Neuronal stem cell (in vitro differentiated cells): ENCODE measurements at regions not wholly inside any gene's neighbourhood (a gene's known extent, or its start where the extent isn't known, plus 50 kb on each side); places are given as distances from the start of the nearest gene placed in this dataset.
A peak's percentile ranks its signal among the peaks of the same experiment; 100 is the strongest.

Source experiments
- DNase-seq: peaks from one replicate; pipeline ENCODE4 v3.0.0-alpha.2; 2013; ENCODE audit warnings: low spot score
- H2AFZ ChIP-seq: one replicate; pipeline ENCODE4 v1.6.1; 2013; ENCODE audit warnings: mild to moderate bottlenecking, low read length, inconsistent platforms
- H2AK5ac ChIP-seq: 2 replicates; pipeline ENCODE4 v1.6.1; 2013; ENCODE audit warnings: low read depth, mild to moderate bottlenecking, inconsistent platforms, low read length, moderate library complexity, mixed read lengths
- H2BK120ac ChIP-seq: 2 replicates; pipeline ENCODE4 v1.6.1; 2013; ENCODE audit warnings: low read depth, mild to moderate bottlenecking, inconsistent platforms, low read length, moderate library complexity, mixed read lengths
- H2BK12ac ChIP-seq: one replicate; pipeline ENCODE4 v1.6.1; 2013; ENCODE audit warnings: low read length, inconsistent platforms
- H2BK15ac ChIP-seq: 2 replicates; pipeline ENCODE4 v1.6.1; 2013; ENCODE audit warnings: mild to moderate bottlenecking, low read length, inconsistent platforms, mixed read lengths
- H2BK5ac ChIP-seq: one replicate; pipeline ENCODE4 v1.6.1; 2013; ENCODE audit warnings: inconsistent platforms, mild to moderate bottlenecking, low read length, moderate library complexity
- H3K14ac ChIP-seq: one replicate; pipeline ENCODE4 v1.6.1; 2013; ENCODE audit warnings: low read length, inconsistent platforms
- H3K18ac ChIP-seq: 2 replicates; pipeline ENCODE4 v1.6.1; 2013; ENCODE audit warnings: low read length, inconsistent platforms
- H3K23ac ChIP-seq: 2 replicates; pipeline ENCODE4 v1.6.1; 2013; ENCODE audit warnings: low read depth, mild to moderate bottlenecking, mixed read lengths, low read length, inconsistent platforms; ENCODE audit not compliant: poor library complexity
- H3K27ac ChIP-seq: replicated peaks from 3 replicates; pipeline ENCODE4 v1.5.1; 2013; ENCODE audit warnings: low read length, inconsistent platforms
- H3K27me3 ChIP-seq, 3 experiments: 2 replicates each; pipeline ENCODE4 v1.6.1; 2013; ENCODE audit warnings: low read length in 3 of 3, mild to moderate bottlenecking in 2 of 3, inconsistent platforms in 1 of 3, low read depth in 1 of 3, mixed read lengths in 1 of 3, moderate library complexity in 1 of 3; ENCODE audit not compliant: control insufficient read depth in 3 of 3, insufficient read depth in 3 of 3
- H3K36me3 ChIP-seq, 2 donors: replicated peaks in 1 of 2; 2 replicates each; pipeline ENCODE4 v1.6.1; 2013; ENCODE audit warnings: low read length in 2 of 2; ENCODE audit not compliant: control insufficient read depth in 2 of 2, insufficient read depth in 2 of 2
- H3K4ac ChIP-seq: 2 replicates; pipeline ENCODE4 v1.6.1; 2013; ENCODE audit warnings: inconsistent platforms, mild to moderate bottlenecking, low read length, moderate library complexity
- H3K4me1 ChIP-seq, 2 donors: 1 replicate in 1 of 2; 2 replicates in 1 of 2; pipeline ENCODE4 v1.6.1; 2013; ENCODE audit warnings: low read length in 2 of 2, low read depth in 1 of 2; ENCODE audit not compliant: control insufficient read depth in 2 of 2, insufficient read depth in 1 of 2
- H3K4me2 ChIP-seq: one replicate; pipeline ENCODE4 v1.6.1; 2013; ENCODE audit warnings: mild to moderate bottlenecking, low read length, inconsistent platforms; ENCODE audit not compliant: insufficient read depth, poor library complexity, severe bottlenecking
- H3K4me3 ChIP-seq, 2 donors: 2 replicates each; pipeline ENCODE4 v1.5.1; 2013; ENCODE audit warnings: low read length in 2 of 2, mild to moderate bottlenecking in 2 of 2, inconsistent platforms in 1 of 2, moderate library complexity in 1 of 2
- H3K79me1 ChIP-seq: one replicate; pipeline ENCODE4 v1.6.1; 2013; ENCODE audit warnings: low read depth, mild to moderate bottlenecking, inconsistent platforms, low read length, moderate library complexity
- H3K9ac ChIP-seq: one replicate; pipeline ENCODE4 v1.6.1; 2013; ENCODE audit warnings: mild to moderate bottlenecking, low read depth, low read length, inconsistent platforms; ENCODE audit not compliant: poor library complexity
- H3K9me3 ChIP-seq, 2 donors: replicated peaks in 1 of 2; 2 replicates each; pipeline versions ENCODE3 to v1.6.1; 2013; ENCODE audit warnings: low read length in 2 of 2, mild to moderate bottlenecking in 2 of 2, inconsistent platforms in 1 of 2, low read depth in 1 of 2, mixed read lengths in 1 of 2, moderate library complexity in 1 of 2; ENCODE audit not compliant: control insufficient read depth in 2 of 2, insufficient read depth in 1 of 2
- H4K8ac ChIP-seq: one replicate; pipeline ENCODE4 v1.6.1; 2013; ENCODE audit warnings: low read depth, mild to moderate bottlenecking, inconsistent platforms, low read length, moderate library complexity
- H4K91ac ChIP-seq: one replicate; pipeline ENCODE4 v1.6.1; 2013; ENCODE audit warnings: low read length, low read depth, mild to moderate bottlenecking, inconsistent platforms; ENCODE audit not compliant: poor library complexity
- WGBS, 2 donors: extraction: QIAGEN DNeasy Blood & Tissue Kit; methylation state at CpG; one replicate each; pipeline ENCODE4 v1.1.7; 2013; ENCODE audit warnings: missing lambda C conversion rate in 2 of 2, mixed read lengths in 1 of 2; ENCODE audit not compliant: insufficient read length in 2 of 2, insufficient replicate concordance in 1 of 2; ENCODE audit errors: extremely low coverage in 2 of 2; 5-methylcytosine and 5-hydroxymethylcytosine counted together

DNA sequence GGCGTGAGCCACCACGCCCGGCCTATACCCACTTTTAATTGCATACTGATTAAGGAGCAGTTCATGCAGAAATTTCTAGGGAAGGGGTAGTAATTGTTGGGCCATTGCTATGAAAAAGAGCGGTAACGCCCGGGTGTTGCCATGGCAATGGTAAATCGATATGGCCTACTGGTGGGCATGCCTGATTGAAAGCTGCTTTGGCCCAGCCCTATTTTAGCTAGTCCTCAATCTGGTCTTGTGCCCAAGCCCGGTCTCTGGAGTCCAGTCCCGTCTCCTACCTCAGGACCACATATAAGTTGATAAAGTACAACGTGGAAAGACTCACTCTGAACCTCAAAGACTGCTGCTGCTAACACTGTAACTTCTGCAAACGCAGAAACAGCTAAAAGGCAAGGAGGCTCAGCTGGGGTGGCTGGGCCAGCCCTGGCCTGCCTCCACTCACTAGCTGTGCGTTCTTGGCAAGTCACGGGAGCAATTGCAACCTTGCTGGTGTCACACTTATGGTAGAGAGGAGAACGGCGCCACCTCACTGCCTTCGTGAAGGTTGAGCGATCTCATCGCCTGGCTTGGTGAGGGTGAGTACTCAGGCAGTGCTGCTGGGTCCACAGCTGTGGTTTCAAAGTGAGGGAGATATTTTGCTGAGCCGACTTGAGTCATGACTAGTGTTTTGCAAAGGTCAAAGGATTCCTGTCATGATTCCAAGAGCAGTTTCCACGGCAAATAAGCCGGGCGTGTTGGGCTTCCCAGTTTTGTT is 57.0 kb upstream of the GRPEL1 start:
- peak overlapping the region in 1 of 2 donors; percentile 18 for H3K4me3 ChIP-seq
- peak overlapping the region; percentile 11 for H3K23ac ChIP-seq
- no peaks in the 10 kb centered on the region for H3K9me3 ChIP-seq
- no CpG with 5 or more reads among the region's 22 CpGs for WGBS, 2 donors
- no peak overlapping the region for H3K4me2 ChIP-seq
- no peak overlapping the region for H3K4ac ChIP-seq
- no peak overlapping the region for H2BK12ac ChIP-seq
- H3K27ac ChIP-seq: no peak overlapping the region
- H3K9ac ChIP-seq: no peak overlapping the region
- H2BK120ac ChIP-seq: no peak overlapping the region
- H2BK5ac ChIP-seq: no peak overlapping the region
- no peak overlapping the region for H2AFZ ChIP-seq
- no peak overlapping the region for H4K91ac ChIP-seq
- H2BK15ac ChIP-seq: no peak overlapping the region
- H3K79me1 ChIP-seq: no peaks in the 10 kb centered on the region
- H3K18ac ChIP-seq: no peak overlapping the region
- H3K27me3 ChIP-seq: peaks cover 0 to 12% (median 0%) of the 10 kb centered on the region in 3 experiments
- no peak overlapping the region for H3K14ac ChIP-seq
- no peak for DNase-seq
- peaks cover 0 to 7% of the 10 kb centered on the region in 2 donors for H3K4me1 ChIP-seq
- H2AK5ac ChIP-seq: no peak overlapping the region
- no peaks in the 10 kb centered on the region for H3K36me3 ChIP-seq
- no peak overlapping the region for H4K8ac ChIP-seq

DNA sequence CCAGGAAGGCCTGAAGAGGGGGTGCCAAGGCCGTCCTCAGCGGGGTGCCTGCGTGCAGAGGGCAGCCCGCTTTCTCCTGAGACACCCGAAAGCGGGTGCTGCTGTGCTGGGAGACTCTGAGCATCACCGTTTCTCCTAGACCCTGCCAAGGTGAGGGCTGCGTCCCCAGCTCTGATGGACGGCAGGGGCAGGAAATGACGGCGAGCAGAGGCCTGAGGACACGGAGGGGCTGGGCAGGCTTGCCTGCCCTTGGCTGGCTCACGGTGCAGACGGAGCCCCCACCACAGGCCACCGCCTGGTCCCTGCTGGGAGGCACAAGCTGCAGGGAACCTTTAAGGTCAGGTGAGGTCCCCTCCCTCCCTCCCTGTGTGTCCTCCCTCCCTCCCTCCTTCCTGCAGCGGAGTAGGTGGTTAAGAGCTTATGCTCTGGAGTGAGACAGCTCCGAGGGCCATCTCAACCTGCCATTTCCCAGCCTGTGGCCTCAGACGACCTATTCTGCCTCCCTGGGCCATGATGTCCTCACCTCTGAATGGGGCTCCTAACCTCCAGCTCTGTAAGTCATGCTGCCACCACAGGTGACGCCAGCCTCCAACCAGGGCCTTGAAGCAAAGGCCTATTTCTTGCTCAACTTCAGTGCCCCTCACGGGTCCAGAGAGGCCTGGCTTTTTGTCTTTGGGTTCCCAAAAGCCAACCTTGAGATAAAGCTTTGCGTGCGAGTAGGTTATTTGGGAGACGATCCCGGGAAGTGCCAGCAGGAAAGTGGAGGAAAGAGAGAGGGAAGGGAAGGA is 54.2 kb upstream of the GRPEL1 start:
- Histone ChIP-seq H3K79me1 (no peaks in the 10 kb centered on the region), H3K27me3 (peaks cover 0 to 5% (median 0%) of the 10 kb centered on the region in 3 experiments), H3K27ac (no peak overlapping the region), H2BK15ac (no peak overlapping the region), H3K4me3 (no peak overlapping the region), H2AK5ac (peak overlapping the region; percentile 40), H3K18ac (peak overlapping the region; percentile 65), H3K23ac (no peak overlapping the region), H2AFZ (no peak overlapping the region), H3K4me1 (peaks cover 0 to 7% of the 10 kb centered on the region in 2 donors), H3K36me3 (no peaks in the 10 kb centered on the region), H3K4me2 (no peak overlapping the region), H4K91ac (no peak overlapping the region), H2BK12ac (no peak overlapping the region), H2BK120ac (no peak overlapping the region), H3K4ac (no peak overlapping the region), H4K8ac (no peak overlapping the region), H2BK5ac (no peak overlapping the region), H3K9me3 (no peaks in the 10 kb centered on the region), H3K9ac (no peak overlapping the region), H3K14ac (no peak overlapping the region)
- no CpG with 5 or more reads among the region's 24 CpGs for WGBS, 2 donors
- no peak for DNase-seq

DNA sequence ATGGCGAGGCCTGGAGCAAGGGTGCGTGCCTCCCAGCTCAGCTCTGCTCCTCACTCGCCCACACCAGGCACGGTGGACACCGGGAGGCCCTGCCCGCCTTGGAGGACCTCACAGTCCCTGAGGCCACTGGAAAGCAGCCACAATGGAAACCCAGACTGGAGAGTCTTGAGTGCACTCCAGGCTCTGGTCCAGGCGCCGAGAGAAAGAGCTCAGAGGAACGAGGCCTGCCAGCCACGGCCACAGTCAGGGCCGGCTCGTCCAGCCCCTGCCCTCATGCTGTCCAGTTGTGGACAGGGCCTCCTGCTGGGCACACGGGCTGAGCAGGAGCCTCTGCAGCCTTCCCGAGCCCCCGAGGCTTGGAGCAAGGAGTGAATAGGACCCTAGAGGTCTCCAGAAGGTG is 53.3 kb upstream of the GRPEL1 start:
- Histone ChIP-seq H3K4me1 (peaks cover 0 to 7% of the 10 kb centered on the region in 2 donors), H2BK12ac (no peak overlapping the region), H3K4me2 (no peak overlapping the region), H3K14ac (peak overlapping the region; percentile 59), H4K91ac (peak overlapping the region; percentile 9), H3K27ac (no peak overlapping the region), H3K36me3 (no peaks in the 10 kb centered on the region), H3K27me3 (peaks cover 0 to 5% (median 0%) of the 10 kb centered on the region in 3 experiments), H2AFZ (no peak overlapping the region), H3K23ac (no peak overlapping the region), H3K18ac (no peak overlapping the region), H2AK5ac (no peak overlapping the region), H3K9ac (no peak overlapping the region), H3K4me3 (no peak overlapping the region), H2BK15ac (peak overlapping the region; percentile 72), H2BK120ac (no peak overlapping the region), H4K8ac (no peak overlapping the region), H3K4ac (peak overlapping the region; percentile 61), H2BK5ac (no peak overlapping the region), H3K9me3 (no peaks in the 10 kb centered on the region), H3K79me1 (no peaks in the 10 kb centered on the region)
- WGBS, 2 donors: no CpG with 5 or more reads among the region's 15 CpGs
- no peak for DNase-seq

- no peak overlapping the region for H2AK5ac ChIP-seq
- no peak overlapping the region for H3K23ac ChIP-seq
- no peak overlapping the region for H3K4ac ChIP-seq
- no peak overlapping the region for H2BK15ac ChIP-seq
- no peaks in the 10 kb centered on the region for H3K36me3 ChIP-seq
- H2BK120ac ChIP-seq: no peak overlapping the region
- H3K4me3 ChIP-seq: no peak overlapping the region
- H4K8ac ChIP-seq: no peak overlapping the region
- no peak overlapping the region for H3K18ac ChIP-seq
- H2AFZ ChIP-seq: no peak overlapping the region
- H3K27ac ChIP-seq: no peak overlapping the region
- no peak overlapping the region for H2BK5ac ChIP-seq
- no peak overlapping the region for H4K91ac ChIP-seq
- no peak overlapping the region for H2BK12ac ChIP-seq
- peaks cover 0 to 5% (median 2%) of the 10 kb centered on the region in 3 experiments for H3K27me3 ChIP-seq
- H3K4me1 ChIP-seq: peaks cover 0 to 7% of the 10 kb centered on the region in 2 donors
- H3K4me2 ChIP-seq: no peak overlapping the region
- H3K79me1 ChIP-seq: no peaks in the 10 kb centered on the region
- no peaks in the 10 kb centered on the region for H3K9me3 ChIP-seq
- H3K14ac ChIP-seq: no peak overlapping the region
- no CpG with 5 or more reads among the region's 8 CpGs for WGBS, 2 donors
- no peak for DNase-seq
- no peak overlapping the region for H3K9ac ChIP-seq
These were observed 52.5 kb upstream of the GRPEL1 start for GRCh38 chr4:7120341-7120740.
